AG04450 (cell line): ENCODE measurements at regions not wholly inside any gene's neighbourhood (a gene's known extent, or its start where the extent isn't known, plus 50 kb on each side); places are given as distances from the start of the nearest gene placed in this dataset.

Source experiments
- CTCF ChIA-PET: fragments of 300-600, 350-600 bp; formaldehyde crosslinking; extraction: SDS; loops from one replicate; lab custom pipeline; 2022; ENCODE audit warnings: antibody characterized with exemption, inconsistent platforms; lab: Charles Lee
- POLR2A ChIA-PET: fragments of 350-600 bp; formaldehyde crosslinking; extraction: SDS; loops from one replicate; lab custom pipeline; 2021; ENCODE audit warnings: antibody characterized with exemption, inconsistent platforms; lab: Yijun Ruan, JAX
- DNase-seq: peaks from one replicate; pipeline ENCODE4 v3.0.0-alpha.2; 2011; ENCODE audit warnings: low read depth, low spot score
- H3K27ac ChIP-seq: one replicate; pipeline ENCODE4 v1.5.1; 2012; ENCODE audit warnings: low read depth, low read length, control low read depth
- H3K27me3 ChIP-seq: one replicate; pipeline ENCODE4 v1.6.0; 2012; ENCODE audit warnings: low read length; ENCODE audit not compliant: control insufficient read depth, insufficient read depth
- H3K4me3 ChIP-seq: 2 replicates; pipeline ENCODE4 v1.5.1; 2011; ENCODE audit warnings: mild to moderate bottlenecking, low read depth, low read length, control low read depth
- H3K9me3 ChIP-seq: 2 replicates; pipeline ENCODE4 v1.5.1; 2012; ENCODE audit warnings: low read length; ENCODE audit not compliant: control insufficient read depth, insufficient read depth
- CTCF ChIP-seq: IDR thresholded peaks from 2 replicates; pipeline ENCODE4 v1.5.1; 2011; ENCODE audit warnings: low read depth, low read length, control low read depth, inconsistent platforms

GRCh38 chr1:232859216-232859615, 54.0 kb downstream of the MAP10 start:
- no peaks in the 10 kb centered on the region for H3K27me3 ChIP-seq
- ChIA-PET POLR2A (no interaction called here), CTCF (interaction anchor here (1.7 kb wide), 1 partner anchor 21 kb away, joined by 6 read pairs; no protein-coding TSS in a partner anchor)
- DNase-seq: no peak
- no peaks in the 10 kb centered on the region for H3K9me3 ChIP-seq
- TF ChIP-seq CTCF: no peak
- no peak overlapping the region for H3K27ac ChIP-seq
- H3K4me3 ChIP-seq: no peak overlapping the region

GRCh38 chr1:232861107-232861506, 55.9 kb downstream of the MAP10 start:
- Histone ChIP-seq H3K9me3 (no peaks in the 10 kb centered on the region), H3K4me3 (no peak overlapping the region), H3K27me3 (peaks cover 1% of the 10 kb centered on the region), H3K27ac (no peak overlapping the region)
- no peak for DNase-seq
- CTCF ChIA-PET: no interaction called here
- TF ChIP-seq CTCF: no peak
- POLR2A ChIA-PET: no interaction called here

- DNase-seq: no peak
- H3K27me3 ChIP-seq: peaks cover 2% of the 10 kb centered on the region
- TF ChIP-seq CTCF: no peak
- no peaks in the 10 kb centered on the region for H3K9me3 ChIP-seq
- H3K4me3 ChIP-seq: no peak overlapping the region
- no peak overlapping the region for H3K27ac ChIP-seq
- POLR2A ChIA-PET: interaction anchor here (0.7 kb wide), 1 partner anchor 103 kb away, joined by 13 read pairs; no protein-coding TSS in a partner anchor
- CTCF ChIA-PET: interaction anchor here (0.5 kb wide), 1 partner anchor 16 kb away, joined by 4 read pairs; no protein-coding TSS in a partner anchor
Observed at GRCh38 chr1:232863544-232864275, 58.5 kb downstream of the MAP10 start.

GRCh38 chr1:232865102-232865931, 60.1 kb downstream of the MAP10 start:
- Histone ChIP-seq H3K27ac (no peak overlapping the region), H3K4me3 (no peak overlapping the region), H3K27me3 (peaks cover 2% of the 10 kb centered on the region), H3K9me3 (no peaks in the 10 kb centered on the region)
- no peak for DNase-seq
- ChIA-PET POLR2A (no interaction called here), CTCF (no interaction called here)
- no peak for TF ChIP-seq CTCF
